B cell (primary cell): ENCODE measurements at regions not wholly inside any gene's neighbourhood (a gene's known extent, or its start where the extent isn't known, plus 50 kb on each side); places are given as distances from the start of the nearest gene placed in this dataset.

ENCODE experiments used
- ATAC-seq: fragments of 200-7000 bp; cut with Tn5 transposase; one replicate; pipeline ENCODE4 v1.10.0; 2021; ENCODE audit warnings: low read depth, mild to moderate bottlenecking, moderate number of reproducible peaks, moderate library complexity
- CTCF ChIA-PET: fragments of 350-600 bp; sonication (Branson Sonifier 250); formaldehyde crosslinking; loops from one replicate; lab custom pipeline; 2021; ENCODE audit warnings: antibody characterized with exemption, inconsistent platforms; lab: Charles Lee
- POLR2A ChIA-PET: fragments of 350-600 bp; sonication (Branson Sonifier 250); formaldehyde crosslinking; loops from one replicate; lab custom pipeline; 2021; ENCODE audit warnings: antibody characterized with exemption; lab: Charles Lee
- DNase-seq: peaks from one replicate; pipeline ENCODE4 v3.0.0; 2013
- H2AFZ ChIP-seq: 2 replicates; pipeline ENCODE4 v1.6.1; 2012; ENCODE audit warnings: mild to moderate bottlenecking, low read depth, low read length; ENCODE audit not compliant: insufficient read depth, poor library complexity, severe bottlenecking
- H3K27ac ChIP-seq, 2 donors: 1 replicate in 1 of 2; 2 replicates in 1 of 2; pipeline ENCODE4 v1.5.1; 2012 to 2013; ENCODE audit warnings: low read length in 2 of 2, mild to moderate bottlenecking in 2 of 2, moderate library complexity in 1 of 2
- H3K27me3 ChIP-seq, 4 experiments: fragments of 200-600 bp in 1 of 4; sonication (generic) in 1 of 4; replicated peaks in 1 of 4; 1 replicate in 2 of 4; 2 replicates in 2 of 4; pipeline versions ENCODE4 v1.6.1 to v1.7.0; 2013 to 2016; ENCODE audit warnings: low read length in 3 of 4, mild to moderate bottlenecking in 2 of 4, mixed read lengths in 1 of 4, moderate library complexity in 1 of 4; ENCODE audit not compliant: insufficient read depth in 4 of 4, control insufficient read depth in 3 of 4; ENCODE audit errors: control extremely low read depth in 1 of 4
- H3K36me3 ChIP-seq, 2 experiments: replicated peaks in 1 of 2; 1 replicate in 1 of 2; 2 replicates in 1 of 2; pipeline versions ENCODE4 v1.6.1 to v1.7.1; 2013; ENCODE audit warnings: low read length in 1 of 2; ENCODE audit not compliant: insufficient read depth in 2 of 2, control insufficient read depth in 1 of 2; ENCODE audit errors: control extremely low read depth in 1 of 2, extremely low read depth in 1 of 2
- H3K4me1 ChIP-seq, 2 donors: fragments of 200-600 bp in 1 of 2; sonication (generic) in 1 of 2; 1 replicate in 1 of 2; 2 replicates in 1 of 2; pipeline versions ENCODE4 v1.5.1 to v1.6.1; 2013 to 2017; ENCODE audit warnings: low read length in 2 of 2; ENCODE audit not compliant: control insufficient read depth in 2 of 2, insufficient read depth in 2 of 2
- H3K4me2 ChIP-seq: replicated peaks from 2 replicates; pipeline ENCODE3; 2012; ENCODE audit warnings: mild to moderate bottlenecking, low read depth, low read length; ENCODE audit not compliant: poor library complexity, severe bottlenecking
- H3K4me3 ChIP-seq, 5 experiments: fragments of 200-600 bp in 1 of 5; sonication (generic) in 1 of 5; 1 replicate in 3 of 5; 2 replicates in 2 of 5; pipeline versions ENCODE4 v1.5.1 to v1.7.0; 2011 to 2016; ENCODE audit warnings: low read length in 4 of 5, mild to moderate bottlenecking in 4 of 5, low read depth in 2 of 5, control low read depth in 1 of 5, moderate library complexity in 1 of 5; ENCODE audit not compliant: insufficient read depth in 1 of 5; ENCODE audit errors: control extremely low read depth in 1 of 5, extremely low read depth in 1 of 5
- H3K79me2 ChIP-seq: fragments of 200-600 bp; sonication (generic); one replicate; pipeline ENCODE4 v1.6.0; 2016; ENCODE audit warnings: low read length; ENCODE audit not compliant: control insufficient read depth, insufficient read depth
- H3K9ac ChIP-seq: fragments of 200-600 bp; sonication (generic); 2 replicates; pipeline ENCODE4 v1.6.1; 2017; ENCODE audit warnings: mild to moderate bottlenecking, low read length, moderate library complexity
- H3K9me3 ChIP-seq, 3 donors: one replicate each; pipeline versions ENCODE4 v1.6.1 to v1.7.1; 2013; ENCODE audit warnings: low read length in 2 of 3; ENCODE audit not compliant: control insufficient read depth in 2 of 3, insufficient read depth in 1 of 3; ENCODE audit errors: control extremely low read depth in 1 of 3
- H4K20me1 ChIP-seq: 2 replicates; pipeline ENCODE4 v1.6.0; 2012; ENCODE audit warnings: mild to moderate bottlenecking, low read length; ENCODE audit not compliant: insufficient read depth, control insufficient read depth, poor library complexity, severe bottlenecking
- H3K27ac Mint-ChIP-seq: one replicate; pipeline ENCODE4 v1.8.0; 2021; ENCODE audit warnings: mixed read lengths
- H3K27me3 Mint-ChIP-seq: one replicate; pipeline ENCODE4 v1.8.0; 2021; ENCODE audit warnings: mixed read lengths
- H3K4me1 Mint-ChIP-seq: one replicate; pipeline ENCODE4 v1.8.0; 2021; ENCODE audit warnings: mixed read lengths
- H3K4me3 Mint-ChIP-seq: one replicate; pipeline ENCODE4 v1.8.0; 2021; ENCODE audit warnings: mixed read lengths
- H3K9me3 Mint-ChIP-seq: one replicate; pipeline ENCODE4 v1.8.0; 2022; ENCODE audit warnings: mixed read lengths; ENCODE audit not compliant: insufficient read depth
- EZH2 ChIP-seq: IDR thresholded peaks from 2 replicates; pipeline ENCODE4 v1.6.1; 2012; ENCODE audit warnings: borderline replicate concordance, low read depth, mild to moderate bottlenecking, moderate library complexity, low read length; ENCODE audit not compliant: insufficient read depth, poor library complexity, severe bottlenecking
- WGBS: methylation state at CpG from one replicate; pipeline ENCODE4 v1.1.5; 2013; ENCODE audit warnings: missing lambda C conversion rate; ENCODE audit not compliant: insufficient coverage; 5-methylcytosine and 5-hydroxymethylcytosine counted together
- intact Hi-C: fragments of 100-400 bp; cut with micrococcal nuclease; formaldehyde crosslinking; loops from one replicate; pipeline ENCODE4 v1.10.0; 2022
- TF ChIP-seq, protein P1 (sequence below): fragments of 200-600 bp; IDR thresholded peaks from one replicate; pipeline ENCODE4 v1.8.0; 2022; ENCODE audit warnings: antibody characterized with exemption, mild to moderate bottlenecking

GRCh38 chr3:161576714-161577510, 80.3 kb downstream of the OTOL1 start:
- Mint-ChIP-seq H3K4me3 (no peak overlapping the region), H3K4me1 (no peaks in the 10 kb centered on the region), H3K9me3 (no peaks in the 10 kb centered on the region), H3K27ac (no peak overlapping the region), H3K27me3 (no peaks in the 10 kb centered on the region)
- Histone ChIP-seq H3K27me3 (no peaks in the 10 kb centered on the region), H3K79me2 (no peaks in the 10 kb centered on the region), H3K27ac (no peak overlapping the region), H3K4me2 (no peak overlapping the region), H4K20me1 (no peaks in the 10 kb centered on the region), H3K36me3 (no peaks in the 10 kb centered on the region), H3K4me3 (no peak overlapping the region), H3K9me3 (no peaks in the 10 kb centered on the region), H3K9ac (no peak overlapping the region), H3K4me1 (no peaks in the 10 kb centered on the region), H2AFZ (no peak overlapping the region)
- intact Hi-C loops, result no loop called here
- DNase-seq, result no peak
- POLR2A ChIA-PET, result no interaction called here
- WGBS, result 74% methylated on average over 3 of the region's 9 CpGs
- CTCF ChIA-PET, result no interaction called here
- no peak for TF ChIP-seq EZH2
- TF ChIP-seq, protein P1, sequence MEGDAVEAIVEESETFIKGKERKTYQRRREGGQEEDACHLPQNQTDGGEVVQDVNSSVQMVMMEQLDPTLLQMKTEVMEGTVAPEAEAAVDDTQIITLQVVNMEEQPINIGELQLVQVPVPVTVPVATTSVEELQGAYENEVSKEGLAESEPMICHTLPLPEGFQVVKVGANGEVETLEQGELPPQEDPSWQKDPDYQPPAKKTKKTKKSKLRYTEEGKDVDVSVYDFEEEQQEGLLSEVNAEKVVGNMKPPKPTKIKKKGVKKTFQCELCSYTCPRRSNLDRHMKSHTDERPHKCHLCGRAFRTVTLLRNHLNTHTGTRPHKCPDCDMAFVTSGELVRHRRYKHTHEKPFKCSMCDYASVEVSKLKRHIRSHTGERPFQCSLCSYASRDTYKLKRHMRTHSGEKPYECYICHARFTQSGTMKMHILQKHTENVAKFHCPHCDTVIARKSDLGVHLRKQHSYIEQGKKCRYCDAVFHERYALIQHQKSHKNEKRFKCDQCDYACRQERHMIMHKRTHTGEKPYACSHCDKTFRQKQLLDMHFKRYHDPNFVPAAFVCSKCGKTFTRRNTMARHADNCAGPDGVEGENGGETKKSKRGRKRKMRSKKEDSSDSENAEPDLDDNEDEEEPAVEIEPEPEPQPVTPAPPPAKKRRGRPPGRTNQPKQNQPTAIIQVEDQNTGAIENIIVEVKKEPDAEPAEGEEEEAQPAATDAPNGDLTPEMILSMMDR, result no peak
- no peak for ATAC-seq

GRCh38 chr3:161577662-161578061, 81.1 kb downstream of the OTOL1 start:
- Mint-ChIP-seq H3K27ac (no peak overlapping the region), H3K4me3 (no peak overlapping the region), H3K4me1 (no peaks in the 10 kb centered on the region), H3K9me3 (no peaks in the 10 kb centered on the region), H3K27me3 (no peaks in the 10 kb centered on the region)
- H3K4me1 ChIP-seq, result no peaks in the 10 kb centered on the region
- H2AFZ ChIP-seq, result no peak overlapping the region
- intact Hi-C loops, result no loop called here
- WGBS, result 80% methylated on average over 1 of the region's 1 CpG
- ChIA-PET POLR2A (no interaction called here), CTCF (no interaction called here)
- TF ChIP-seq, protein P1, result no peak
- no peak overlapping the region for H3K9ac ChIP-seq
- no peaks in the 10 kb centered on the region for H3K27me3 ChIP-seq
- H3K27ac ChIP-seq, result no peak overlapping the region
- no peaks in the 10 kb centered on the region for H4K20me1 ChIP-seq
- ATAC-seq (no peak), DNase-seq (no peak)
- H3K79me2 ChIP-seq, result no peaks in the 10 kb centered on the region
- H3K4me2 ChIP-seq, result no peak overlapping the region
- no peak overlapping the region for H3K4me3 ChIP-seq
- H3K9me3 ChIP-seq, result no peaks in the 10 kb centered on the region
- H3K36me3 ChIP-seq, result no peaks in the 10 kb centered on the region
